Upper lobe of left lung (tissue), 6 donors: ENCODE measurements at regions not wholly inside any gene's neighbourhood (a gene's known extent, or its start where the extent isn't known, plus 50 kb on each side); places are given as distances from the start of the nearest gene placed in this dataset.

Source experiments
- ATAC-seq, 2 donors: fragments of 200-7000 bp; cut with Tn5 transposase; one replicate each; pipeline ENCODE4 v1.9.1; 2022; ENCODE audit warnings: mild to moderate bottlenecking in 2 of 2, moderate library complexity in 2 of 2; ENCODE audit not compliant: low FRiP score in 2 of 2
- DNase-seq, 2 donors: peaks; one replicate each; pipeline ENCODE4 v3.0.0-alpha.2; 2019 to 2020
- H3K27ac ChIP-seq, 4 donors: fragments of 200-600 bp; sonication (generic); one replicate each; pipeline ENCODE4 v1.5.1; 2016 to 2019
- H3K27me3 ChIP-seq, 4 donors: fragments of 200-600 bp; sonication (generic); one replicate each; pipeline ENCODE4 v1.5.1; 2017 to 2019
- H3K36me3 ChIP-seq, 4 donors: fragments of 200-600 bp; sonication (generic); one replicate each; pipeline ENCODE4 v1.5.1; 2016 to 2019
- H3K4me1 ChIP-seq, 4 donors: fragments of 200-600 bp; sonication (generic); one replicate each; pipeline ENCODE4 v1.5.1; 2018 to 2019
- H3K4me3 ChIP-seq, 4 donors: fragments of 200-600 bp; sonication (generic); one replicate each; pipeline ENCODE4 v1.5.1; 2017 to 2019; ENCODE audit warnings: mild to moderate bottlenecking in 2 of 4, moderate library complexity in 1 of 4
- H3K9me3 ChIP-seq, 4 donors: fragments of 200-600 bp; sonication (generic); one replicate each; pipeline ENCODE4 v1.5.1; 2018 to 2019
- EP300 ChIP-seq, 4 donors: sonication (generic); formaldehyde crosslinking; IDR thresholded peaks; one replicate each; pipeline ENCODE4 v1.5.1; 2017; ENCODE audit warnings: antibody characterized with exemption in 4 of 4, control low read depth in 2 of 4
- POLR2A ChIP-seq, 4 donors: fragments of 450-650 bp; IDR thresholded peaks; one replicate each; pipeline ENCODE4 v1.5.1; 2016 to 2017; ENCODE audit warnings: antibody characterized with exemption in 4 of 4, mild to moderate bottlenecking in 2 of 4
- POLR2AphosphoS5 ChIP-seq, 2 donors: sonication (generic); formaldehyde crosslinking; IDR thresholded peaks; one replicate each; pipeline ENCODE4 v1.5.1; 2017; ENCODE audit warnings: antibody characterized with exemption in 2 of 2
- WGBS, 2 donors: methylation state at CpG; one replicate each; pipeline ENCODE4 v1.1.5; 2017 to 2018; 5-methylcytosine and 5-hydroxymethylcytosine counted together
- TF ChIP-seq, protein P1 (sequence below), 6 experiments: fragments of 450-650 bp in 4 of 6; fragments of 200-600 bp in 2 of 6; sonication (generic) in 2 of 6; IDR thresholded peaks; one replicate each; pipeline ENCODE4 v1.5.1; 2016 to 2019; ENCODE audit warnings: antibody characterized with exemption in 6 of 6
- donor health status: DM: no; HTN: no; CAD: no; lungs with moderate emphysema.
- donor health status: DM: no; HTN: yes; CAD: no; lungs with severe emphysema.

DNA sequence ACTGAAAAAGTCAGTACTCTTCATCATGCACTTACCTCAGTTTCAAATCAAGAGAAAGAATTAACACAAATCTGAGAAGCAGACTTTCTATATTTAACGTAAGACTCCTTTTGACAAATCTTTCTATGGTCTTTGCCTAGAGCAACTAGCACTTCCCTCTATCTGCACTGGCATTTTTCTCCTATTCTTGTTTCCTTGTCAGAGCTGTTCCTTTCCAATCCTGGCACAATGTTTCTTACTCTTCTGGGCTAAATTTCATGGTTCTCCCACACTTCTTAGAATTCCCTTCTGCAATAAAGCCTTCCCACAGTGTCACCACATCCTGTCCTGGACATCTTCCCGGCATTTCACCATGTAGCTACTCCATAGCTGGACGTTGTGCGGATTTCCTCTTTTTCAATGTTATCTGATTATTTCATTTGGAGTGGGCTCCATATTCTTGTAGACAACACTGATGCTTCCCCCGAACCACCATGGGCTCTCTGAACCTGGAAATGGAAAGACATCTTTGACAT is 144.7 kb upstream of the CTNNA2 start:
- H3K36me3 ChIP-seq, result no peaks in the 10 kb centered on the region
- no peaks in the 10 kb centered on the region for H3K9me3 ChIP-seq
- H3K4me1 ChIP-seq, result no peaks in the 10 kb centered on the region
- H3K4me3 ChIP-seq, result no peak overlapping the region
- DNase-seq (no peak), ATAC-seq (no peak)
- no peaks in the 10 kb centered on the region for H3K27me3 ChIP-seq
- no peak overlapping the region for H3K27ac ChIP-seq
- TF ChIP-seq, protein P1, sequence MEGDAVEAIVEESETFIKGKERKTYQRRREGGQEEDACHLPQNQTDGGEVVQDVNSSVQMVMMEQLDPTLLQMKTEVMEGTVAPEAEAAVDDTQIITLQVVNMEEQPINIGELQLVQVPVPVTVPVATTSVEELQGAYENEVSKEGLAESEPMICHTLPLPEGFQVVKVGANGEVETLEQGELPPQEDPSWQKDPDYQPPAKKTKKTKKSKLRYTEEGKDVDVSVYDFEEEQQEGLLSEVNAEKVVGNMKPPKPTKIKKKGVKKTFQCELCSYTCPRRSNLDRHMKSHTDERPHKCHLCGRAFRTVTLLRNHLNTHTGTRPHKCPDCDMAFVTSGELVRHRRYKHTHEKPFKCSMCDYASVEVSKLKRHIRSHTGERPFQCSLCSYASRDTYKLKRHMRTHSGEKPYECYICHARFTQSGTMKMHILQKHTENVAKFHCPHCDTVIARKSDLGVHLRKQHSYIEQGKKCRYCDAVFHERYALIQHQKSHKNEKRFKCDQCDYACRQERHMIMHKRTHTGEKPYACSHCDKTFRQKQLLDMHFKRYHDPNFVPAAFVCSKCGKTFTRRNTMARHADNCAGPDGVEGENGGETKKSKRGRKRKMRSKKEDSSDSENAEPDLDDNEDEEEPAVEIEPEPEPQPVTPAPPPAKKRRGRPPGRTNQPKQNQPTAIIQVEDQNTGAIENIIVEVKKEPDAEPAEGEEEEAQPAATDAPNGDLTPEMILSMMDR (IDR thresholded peaks at IDR 0.05), result no peak
- TF ChIP-seq POLR2A (IDR thresholded peaks at IDR 0.05) (no peak), POLR2AphosphoS5 (IDR thresholded peaks at IDR 0.05) (no peak), EP300 (IDR thresholded peaks at IDR 0.05) (no peak)
- WGBS, 2 donors, result 68 to 69% methylated on average over 5 of the region's 5 CpGs

DNA sequence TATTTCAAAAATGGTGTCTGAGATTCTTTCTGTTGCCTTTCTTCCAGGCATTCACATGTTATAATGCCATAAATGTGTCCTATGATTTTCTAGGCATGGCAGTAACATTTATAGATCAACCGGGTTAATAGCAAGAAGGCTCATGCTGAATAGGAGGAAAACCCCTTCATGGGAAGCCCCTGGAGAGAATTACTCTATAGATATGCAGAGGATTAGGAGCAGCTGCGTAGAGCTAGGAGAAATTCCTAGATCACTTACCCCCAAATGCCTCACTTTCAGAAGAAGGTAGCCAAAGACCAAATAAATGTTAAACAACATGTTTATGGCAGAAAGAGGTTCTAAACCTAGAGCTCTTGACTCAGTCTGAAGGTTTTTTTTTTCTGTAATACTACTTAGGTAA is 153.4 kb upstream of the CTNNA2 start:
- Histone ChIP-seq H3K36me3 (no peaks in the 10 kb centered on the region), H3K27ac (no peak overlapping the region), H3K27me3 (no peaks in the 10 kb centered on the region), H3K4me1 (no peaks in the 10 kb centered on the region), H3K4me3 (no peak overlapping the region), H3K9me3 (no peaks in the 10 kb centered on the region)
- 37 to 57% methylated on average over 2 of the region's 2 CpGs for WGBS, 2 donors
- ATAC-seq, result no peak
- DNase-seq, result no peak
- TF ChIP-seq, protein P1 (IDR thresholded peaks at IDR 0.05), result no peak
- TF ChIP-seq POLR2A (IDR thresholded peaks at IDR 0.05), result no peak
- TF ChIP-seq POLR2AphosphoS5 (IDR thresholded peaks at IDR 0.05), result no peak
- no peak for TF ChIP-seq EP300 (IDR thresholded peaks at IDR 0.05)

DNA sequence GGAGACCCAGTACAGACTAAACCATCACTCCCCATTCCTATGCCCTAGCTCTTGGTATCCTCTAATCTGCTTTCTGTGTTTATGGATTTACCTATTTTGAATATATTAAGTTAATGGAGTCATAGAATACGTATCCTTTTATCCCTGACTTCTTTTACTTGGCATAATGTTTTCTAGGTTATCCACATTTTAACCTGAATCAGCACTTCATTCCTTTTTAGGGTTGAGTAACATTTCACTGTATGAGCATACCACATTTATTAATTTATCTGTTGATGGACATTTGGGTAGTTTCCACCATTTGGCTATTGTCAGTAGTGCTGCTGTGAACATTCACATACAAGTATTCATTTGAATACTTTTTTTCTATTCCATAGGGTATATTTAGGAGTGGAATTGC is 157.3 kb upstream of the CTNNA2 start:
- no peaks in the 10 kb centered on the region for H3K27me3 ChIP-seq
- ATAC-seq, result no peak
- H3K27ac ChIP-seq, result no peak overlapping the region
- no peak for DNase-seq
- no peaks in the 10 kb centered on the region for H3K4me1 ChIP-seq
- H3K36me3 ChIP-seq, result no peaks in the 10 kb centered on the region
- TF ChIP-seq EP300 (IDR thresholded peaks at IDR 0.05) (no peak), POLR2A (IDR thresholded peaks at IDR 0.05) (no peak), POLR2AphosphoS5 (IDR thresholded peaks at IDR 0.05) (no peak)
- TF ChIP-seq, protein P1 (IDR thresholded peaks at IDR 0.05), result no peak
- no peaks in the 10 kb centered on the region for H3K9me3 ChIP-seq
- no peak overlapping the region for H3K4me3 ChIP-seq
- 33 to 49% methylated on average over 1 of the region's 1 CpG for WGBS, 2 donors

DNA sequence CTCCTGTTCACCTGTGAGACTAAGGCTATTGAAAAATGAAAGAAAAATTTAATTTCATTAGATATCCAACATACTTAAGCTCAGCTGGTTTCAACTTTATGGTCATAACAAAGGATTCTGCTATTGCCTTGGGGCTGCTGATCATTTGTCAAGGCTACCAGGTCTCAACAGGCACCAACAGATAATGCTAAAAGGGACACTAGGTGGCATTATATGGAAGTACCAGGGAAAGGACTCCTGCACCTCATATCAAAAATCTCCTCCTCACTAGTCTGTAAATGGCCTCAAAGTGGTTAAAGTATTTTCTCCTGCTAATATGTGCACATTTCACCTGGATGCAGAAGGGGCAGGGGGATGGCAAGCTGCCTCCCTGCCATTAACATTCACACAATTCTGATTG is 167.9 kb upstream of the REG3A start:
- Histone ChIP-seq H3K27me3 (no peaks in the 10 kb centered on the region), H3K36me3 (no peaks in the 10 kb centered on the region), H3K9me3 (no peaks in the 10 kb centered on the region), H3K4me3 (no peak overlapping the region), H3K4me1 (no peaks in the 10 kb centered on the region), H3K27ac (no peak overlapping the region)
- no peak for DNase-seq
- TF ChIP-seq, protein P1 (IDR thresholded peaks at IDR 0.05), result no peak
- TF ChIP-seq EP300 (IDR thresholded peaks at IDR 0.05) (no peak), POLR2AphosphoS5 (IDR thresholded peaks at IDR 0.05) (no peak), POLR2A (IDR thresholded peaks at IDR 0.05) (no peak)
- ATAC-seq, result no peak

DNA sequence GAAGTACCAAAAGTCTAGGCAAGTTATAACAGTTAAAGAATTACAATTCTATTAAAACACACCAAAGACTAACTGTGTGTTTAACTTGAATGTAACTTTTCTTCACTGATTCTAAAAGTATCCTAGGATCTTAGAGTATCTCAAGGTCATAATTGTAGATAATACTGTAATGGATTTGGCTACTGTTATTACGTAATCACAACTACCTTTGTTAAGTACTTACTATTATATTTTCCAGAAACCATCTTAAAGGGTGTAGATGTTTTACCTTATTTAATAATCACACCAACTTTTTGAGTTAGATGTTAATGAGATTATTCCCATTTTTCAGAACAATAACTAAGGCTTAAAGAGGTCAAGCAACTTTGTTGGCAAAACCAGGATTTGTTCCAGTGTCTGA is 161.3 kb upstream of the REG3A start:
- Histone ChIP-seq H3K27me3 (no peaks in the 10 kb centered on the region), H3K27ac (no peak overlapping the region), H3K36me3 (no peaks in the 10 kb centered on the region), H3K4me3 (no peak overlapping the region), H3K4me1 (no peaks in the 10 kb centered on the region), H3K9me3 (no peaks in the 10 kb centered on the region)
- 80 to 91% methylated on average over 1 of the region's 1 CpG for WGBS, 2 donors
- ATAC-seq (no peak), DNase-seq (no peak)
- TF ChIP-seq POLR2AphosphoS5 (IDR thresholded peaks at IDR 0.05) (no peak), POLR2A (IDR thresholded peaks at IDR 0.05) (no peak)
